ENCODE measurements at regions not wholly inside any gene's neighbourhood (a gene's known extent, or its start where the extent isn't known, plus 50 kb on each side); places are given as distances from the start of the nearest gene placed in this dataset.

GRCh38 chr5:135234666-135235401 lies 164.2 kb downstream of the MACROH2A1 start:
- no peak for DNase-seq

GRCh38 chr5:135234242-135234641 lies 164.8 kb downstream of the MACROH2A1 start:
- DNase-seq = no peak

- no peak for DNase-seq
Measured at GRCh38 chr5:135233477-135233876, 165.6 kb downstream of the MACROH2A1 start.

- no peak for DNase-seq
Measured at GRCh38 chr5:135232958-135233357, 166.1 kb downstream of the MACROH2A1 start.

- no peak for DNase-seq
Measured at GRCh38 chr5:135231289-135231688, 167.7 kb downstream of the MACROH2A1 start.

- DNase-seq = no peak
Measured at GRCh38 chr5:135230251-135230925, 168.6 kb downstream of the MACROH2A1 start.

- no peak for DNase-seq
Measured at GRCh38 chr5:135229679-135230132, 169.3 kb downstream of the MACROH2A1 start.

GRCh38 chr5:135229122-135229521 lies 169.9 kb downstream of the MACROH2A1 start:
- DNase-seq = no peak

GRCh38 chr5:135228222-135228621 lies 170.8 kb downstream of the MACROH2A1 start:
- no peak for DNase-seq

GRCh38 chr5:135227064-135228022 lies 171.7 kb downstream of the MACROH2A1 start:
- DNase-seq = no peak

GRCh38 chr5:135225856-135226560 lies 173.0 kb downstream of the MACROH2A1 start:
- no peak for DNase-seq

GRCh38 chr5:135223891-135224625 lies 175.0 kb downstream of the MACROH2A1 start:
- DNase-seq = no peak

- no peak for DNase-seq
Measured at GRCh38 chr5:135223404-135223803, 175.6 kb downstream of the MACROH2A1 start.

- DNase-seq = no peak
Measured at GRCh38 chr5:135222771-135223170, 176.3 kb downstream of the MACROH2A1 start.

- DNase-seq = no peak
Measured at GRCh38 chr5:135222171-135222681, 176.8 kb downstream of the MACROH2A1 start.

GRCh38 chr5:135221696-135222095 lies 177.3 kb downstream of the MACROH2A1 start:
- no peak for DNase-seq

GRCh38 chr5:135221187-135221473 lies 177.9 kb downstream of the MACROH2A1 start:
- DNase-seq = no peak

- DNase-seq = no peak
Measured at GRCh38 chr5:135220394-135221186, 178.4 kb downstream of the MACROH2A1 start.

GRCh38 chr5:135219868-135220267 lies 179.2 kb downstream of the MACROH2A1 start:
- DNase-seq = no peak

GRCh38 chr5:135218790-135219568 lies 180.1 kb downstream of the MACROH2A1 start:
- no peak for DNase-seq
